NCI-H128 (cell line): ENCODE measurements at regions not wholly inside any gene's neighbourhood (a gene's known extent, or its start where the extent isn't known, plus 50 kb on each side); places are given as distances from the start of the nearest gene placed in this dataset.

Experiments used
- DNase-seq: peaks from one replicate; lab custom pipeline; 2025; ENCODE audit not compliant: unreplicated experiment; lab: John Stamatoyannopoulos, UW

GRCh38 chr17:72487731-72488494, 367.1 kb downstream of the SOX9 start:
- no peak for DNase-seq

- no peak for DNase-seq
These were observed 367.9 kb downstream of the SOX9 start for GRCh38 chr17:72488555-72489271.

GRCh38 chr17:72489272-72489641, 368.4 kb downstream of the SOX9 start:
- no peak for DNase-seq

GRCh38 chr17:72491102-72491501, 370.3 kb downstream of the SOX9 start:
- no peak for DNase-seq

GRCh38 chr17:72492494-72492893, 371.7 kb downstream of the SOX9 start:
- no peak for DNase-seq

- DNase-seq, result no peak
These were observed 372.1 kb downstream of the SOX9 start for GRCh38 chr17:72492941-72493340.

GRCh38 chr17:72494566-72494965, 373.7 kb downstream of the SOX9 start:
- DNase-seq, result no peak

GRCh38 chr17:72496461-72496860, 375.6 kb downstream of the SOX9 start:
- DNase-seq, result no peak

GRCh38 chr17:72497915-72498314, 377.1 kb downstream of the SOX9 start:
- no peak for DNase-seq

- no peak for DNase-seq
These were observed 377.8 kb downstream of the SOX9 start for GRCh38 chr17:72498364-72499210.

GRCh38 chr17:72501404-72502370, 380.9 kb downstream of the SOX9 start:
- no peak for DNase-seq

GRCh38 chr17:72502371-72503341, 381.8 kb downstream of the SOX9 start:
- DNase-seq, result no peak

- no peak for DNase-seq
These were observed 382.7 kb downstream of the SOX9 start for GRCh38 chr17:72503556-72503955.

GRCh38 chr17:72504783-72505182, 384.0 kb downstream of the SOX9 start:
- no peak for DNase-seq

GRCh38 chr17:72506773-72507172, 386.0 kb downstream of the SOX9 start:
- no peak for DNase-seq

- no peak for DNase-seq
These were observed 386.6 kb downstream of the SOX9 start for GRCh38 chr17:72507370-72507769.

- no peak for DNase-seq
These were observed 389.7 kb downstream of the SOX9 start for GRCh38 chr17:72510351-72511016.

- no peak for DNase-seq
These were observed 390.4 kb downstream of the SOX9 start for GRCh38 chr17:72511242-72511641.

GRCh38 chr17:72511874-72512273, 391.1 kb downstream of the SOX9 start:
- no peak for DNase-seq
